ENCODE measurements at regions not wholly inside any gene's neighbourhood (a gene's known extent, or its start where the extent isn't known, plus 50 kb on each side); places are given as distances from the start of the nearest gene placed in this dataset.
"Not testable (repeated sequence)": the region's sequence is repeated elsewhere in the genome, so short reads cannot be mapped to it uniquely, and the experiment has no call there.

DNA sequence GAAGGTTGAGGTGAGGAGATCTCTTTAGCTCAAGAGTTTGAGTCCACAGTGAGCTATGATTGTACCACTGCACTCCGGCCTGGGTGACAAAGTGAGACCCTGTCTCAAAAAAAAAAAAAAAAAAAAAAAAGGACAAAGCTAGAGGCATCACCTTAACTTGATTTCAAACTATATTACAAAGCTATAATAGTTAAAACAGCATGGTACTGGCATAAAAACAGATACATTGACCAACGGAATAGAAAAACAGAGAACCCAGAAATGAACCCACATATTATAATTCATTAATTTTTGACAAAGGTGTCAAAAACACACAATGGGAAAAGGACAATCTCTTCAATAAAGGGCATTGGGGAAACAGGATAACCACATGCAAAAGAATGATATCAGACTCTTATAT lies 50.8 kb upstream of the MBOAT1 start:
- DNase-seq (ENCODE audit: low read depth in 2 of 3, low spot score in 1 of 3): no peak

DNA sequence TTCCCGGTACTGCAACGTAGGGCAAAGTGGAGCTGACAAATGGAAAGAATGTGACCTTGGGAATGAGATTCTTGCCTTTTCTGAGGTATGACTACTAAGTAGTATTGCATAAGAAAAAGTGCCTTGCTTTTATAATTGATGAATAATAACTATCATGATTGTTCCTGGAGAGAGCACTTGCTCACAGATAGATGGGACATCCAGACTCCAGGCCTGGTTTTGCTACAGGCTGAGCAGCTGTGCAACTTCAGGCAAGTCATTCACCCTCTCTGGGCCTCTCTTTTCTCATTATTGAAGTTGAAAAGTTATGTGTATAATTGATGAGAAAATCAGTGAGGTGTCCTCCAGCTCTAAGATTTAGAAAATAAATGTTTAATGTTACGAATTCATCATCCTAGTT lies 53.6 kb upstream of the MBOAT1 start:
- DNase-seq (ENCODE audit: low read depth in 2 of 3, low spot score in 1 of 3): no peak

- DNase-seq (ENCODE audit: low read depth in 2 of 3, low spot score in 1 of 3): no peak
Observed at GRCh38 chr6:20266851-20267608, 54.8 kb upstream of the MBOAT1 start.

DNA sequence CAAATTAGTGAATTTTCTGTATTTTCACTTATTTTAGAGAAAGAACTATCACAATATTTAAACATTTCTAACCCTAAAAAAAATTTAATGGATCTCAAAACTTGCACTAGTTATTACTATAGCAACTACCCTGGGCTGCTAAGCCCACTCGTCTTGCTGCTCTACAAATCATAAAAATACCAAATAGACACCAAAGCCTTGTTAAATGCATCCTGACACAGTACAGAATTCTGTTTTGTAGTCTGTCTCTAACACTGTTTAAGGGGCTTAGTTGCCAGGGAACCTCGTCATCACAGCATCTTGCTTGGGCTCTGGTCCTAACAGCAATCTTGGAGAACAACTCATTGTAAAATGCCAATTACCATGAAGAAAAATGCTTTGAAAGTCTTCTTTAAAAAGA lies 56.9 kb upstream of the MBOAT1 start:
- no peak for DNase-seq (ENCODE audit: low read depth in 2 of 3, low spot score in 1 of 3)

DNA sequence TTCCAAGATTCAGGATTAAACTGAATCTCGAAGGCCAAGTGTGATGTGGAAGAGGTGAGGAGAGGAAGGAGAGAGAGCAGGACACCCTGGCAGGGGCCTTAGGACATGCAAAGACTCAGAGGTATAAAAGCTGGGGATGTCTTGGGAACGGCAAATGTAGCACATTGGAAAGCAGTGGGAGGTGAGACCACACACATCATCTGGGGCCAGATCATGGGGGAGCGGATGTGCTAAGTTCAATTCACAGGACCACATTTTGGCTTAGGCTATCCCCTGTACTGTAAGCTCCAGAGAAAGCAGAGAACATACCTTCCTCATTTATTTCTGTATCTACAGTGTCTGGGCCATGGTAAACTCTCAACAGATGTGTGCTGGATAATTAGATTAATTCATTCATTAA lies 59.5 kb upstream of the MBOAT1 start:
- no peak for DNase-seq (ENCODE audit: low read depth in 2 of 3, low spot score in 1 of 3)

GRCh38 chr6:20274137-20274536 lies 61.9 kb upstream of the MBOAT1 start:
- DNase-seq (ENCODE audit: low read depth in 2 of 3, low spot score in 1 of 3): no peak

DNA sequence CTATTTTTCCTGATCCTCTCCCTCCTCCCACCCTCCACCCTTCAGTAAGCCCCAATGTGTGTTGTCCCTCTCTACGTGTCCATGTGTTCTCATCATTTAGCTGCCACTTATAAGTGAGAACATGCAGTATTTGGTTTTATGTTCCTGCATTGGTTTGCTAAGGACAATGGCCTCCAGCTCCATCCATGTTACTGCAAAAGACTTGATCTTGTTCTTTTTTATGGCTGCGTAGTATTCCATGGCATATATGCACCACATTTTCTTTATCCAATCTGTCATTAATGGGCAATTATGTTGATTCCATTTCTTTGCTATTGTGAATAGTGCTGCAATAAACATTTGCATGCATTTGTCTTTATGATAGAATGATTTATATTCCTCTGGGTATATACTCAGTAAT lies 63.6 kb upstream of the MBOAT1 start:
- not testable (repeated sequence) for DNase-seq (ENCODE audit: low read depth in 2 of 3, low spot score in 1 of 3)

GRCh38 chr6:20277724-20278123 lies 65.5 kb upstream of the MBOAT1 start:
- DNase-seq (ENCODE audit: low read depth in 2 of 3, low spot score in 1 of 3): not testable (repeated sequence)

GRCh38 chr6:20279051-20279450 lies 66.8 kb upstream of the MBOAT1 start:
- DNase-seq (ENCODE audit: low read depth in 2 of 3, low spot score in 1 of 3): no peak

DNA sequence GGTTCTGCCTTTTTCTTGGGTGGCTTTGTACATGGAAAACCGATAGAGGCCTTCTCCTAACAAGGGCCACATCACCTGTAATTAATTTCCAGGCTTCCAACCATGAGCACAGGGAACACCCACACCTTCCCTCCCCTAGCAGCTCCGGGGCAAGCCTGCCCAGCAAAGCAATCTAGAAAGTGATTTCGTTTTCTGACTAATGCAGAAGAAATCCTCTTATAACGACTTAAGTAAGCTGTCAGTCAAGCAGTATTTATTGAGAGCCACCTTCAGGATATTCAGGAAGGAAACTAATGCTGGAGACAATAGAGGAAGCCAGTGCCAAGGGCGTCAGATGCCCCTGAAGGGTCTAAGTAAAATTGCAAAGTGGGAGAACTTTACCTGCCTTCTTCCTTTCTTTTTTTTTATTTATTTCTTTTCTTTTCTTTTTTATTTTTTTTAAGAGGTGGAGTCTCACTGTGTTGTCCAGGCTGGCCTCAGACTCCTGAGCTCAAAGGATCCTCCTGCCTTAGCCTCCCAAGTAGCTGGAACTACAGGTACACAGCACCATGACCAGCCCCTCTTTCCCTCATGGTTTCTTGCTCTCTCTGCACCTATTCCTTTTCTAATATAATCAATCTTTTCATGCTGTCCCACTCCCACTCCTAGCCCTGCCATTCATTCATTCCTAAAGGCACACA lies 67.5 kb upstream of the MBOAT1 start:
- DNase-seq (ENCODE audit: low read depth in 2 of 3, low spot score in 1 of 3): no peak

GRCh38 chr6:20280288-20280621 lies 68.0 kb upstream of the MBOAT1 start:
- no peak for DNase-seq (ENCODE audit: low read depth in 2 of 3, low spot score in 1 of 3)

GRCh38 chr6:20284672-20285071 lies 72.4 kb upstream of the MBOAT1 start:
- DNase-seq (ENCODE audit: low read depth in 2 of 3, low spot score in 1 of 3): no peak

GRCh38 chr6:20286968-20287565 lies 74.8 kb upstream of the MBOAT1 start:
- DNase-seq (ENCODE audit: low read depth in 2 of 3, low spot score in 1 of 3): no peak

DNA sequence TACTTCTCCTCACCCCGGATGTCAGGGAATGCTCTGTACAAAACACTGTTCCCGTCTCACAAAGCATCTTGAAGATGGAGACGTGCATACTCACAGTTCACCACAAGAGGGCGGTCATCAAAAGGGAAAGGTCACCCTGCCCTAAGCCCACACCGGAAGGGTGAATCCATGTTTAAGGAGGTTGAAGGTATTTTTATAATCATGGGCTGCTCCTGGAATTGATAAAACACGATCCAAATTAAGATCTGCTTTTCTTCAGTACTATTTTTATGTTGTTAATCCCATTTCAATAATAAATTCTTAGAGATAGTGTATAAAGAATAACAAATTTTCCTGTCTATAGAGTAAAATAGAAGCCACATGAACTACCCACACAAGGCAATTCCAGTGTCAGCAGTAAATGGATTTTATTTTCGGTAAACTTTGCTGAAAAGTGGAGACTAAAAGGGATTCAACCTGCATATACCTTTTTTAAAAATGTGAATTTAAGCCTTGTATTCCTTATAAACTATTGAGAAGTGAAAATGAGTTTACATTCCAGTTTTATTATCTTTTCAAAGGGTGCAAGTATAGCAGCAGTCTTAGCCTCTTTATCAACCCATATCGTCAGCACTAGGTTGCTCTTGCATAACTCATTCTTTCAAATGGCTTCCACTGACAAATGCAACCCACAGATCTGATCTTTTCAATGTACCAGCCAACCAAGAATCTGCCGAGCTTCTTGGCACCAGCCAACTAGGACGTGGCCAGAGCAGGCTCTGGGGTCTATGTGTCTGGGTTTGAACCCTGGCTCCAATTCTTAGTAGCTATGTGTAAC lies 79.7 kb upstream of the MBOAT1 start:
- peak; percentile 59 to 88 (median 73) for DNase-seq (ENCODE audit: low read depth in 2 of 3, low spot score in 1 of 3)

- DNase-seq (ENCODE audit: low read depth in 2 of 3, low spot score in 1 of 3): no peak
Observed at GRCh38 chr6:20292905-20293304, 80.6 kb upstream of the MBOAT1 start.

DNA sequence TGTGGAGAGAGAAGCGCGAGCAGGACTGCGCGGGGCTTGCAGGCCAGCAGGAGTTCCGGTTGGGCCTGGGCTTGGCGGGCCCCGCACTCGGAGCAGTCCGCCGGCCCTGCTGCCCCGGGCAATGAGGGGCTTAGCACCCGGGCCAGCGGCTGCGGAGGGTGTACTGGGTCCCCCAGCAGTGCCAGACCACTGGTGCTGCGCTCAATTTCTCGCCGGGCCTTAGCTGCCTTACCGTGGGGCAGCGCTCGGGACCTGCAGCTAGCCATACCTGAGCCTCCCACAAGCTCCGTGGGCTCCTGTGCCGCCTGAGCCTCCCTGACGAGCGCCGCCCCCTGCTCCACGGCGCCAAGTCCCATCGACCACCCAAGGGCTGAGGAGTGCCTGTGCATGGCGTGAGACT lies 89.0 kb upstream of the MBOAT1 start:
- DNase-seq (ENCODE audit: low read depth in 2 of 3, low spot score in 1 of 3): no peak

GRCh38 chr6:20302168-20302567 lies 89.9 kb upstream of the MBOAT1 start:
- DNase-seq (ENCODE audit: low read depth in 2 of 3, low spot score in 1 of 3): no peak

GRCh38 chr6:20302702-20303251 lies 90.5 kb upstream of the MBOAT1 start:
- DNase-seq (ENCODE audit: low read depth in 2 of 3, low spot score in 1 of 3): no peak

- no peak for DNase-seq (ENCODE audit: low read depth in 2 of 3, low spot score in 1 of 3)
Observed at GRCh38 chr6:20306491-20306890, 94.2 kb upstream of the MBOAT1 start.

- DNase-seq (ENCODE audit: low read depth in 2 of 3, low spot score in 1 of 3): no peak
Observed at GRCh38 chr6:20309186-20309585, 92.5 kb upstream of the E2F3 start.

GRCh38 chr6:20310185-20310584 lies 91.5 kb upstream of the E2F3 start:
- DNase-seq (ENCODE audit: low read depth in 2 of 3, low spot score in 1 of 3): no peak

Measured in stimulated activated CD4-positive, alpha-beta T cell treated with anti-CD3 and anti-CD28 coated beads, Interleukin-12 subunit alpha, Interleukin-12 subunit beta, amount 100 ng/mL, for 48 hours (primary cell).